ENCODE measurements at regions not wholly inside any gene's neighbourhood (a gene's known extent, or its start where the extent isn't known, plus 50 kb on each side); places are given as distances from the start of the nearest gene placed in this dataset.

DNA sequence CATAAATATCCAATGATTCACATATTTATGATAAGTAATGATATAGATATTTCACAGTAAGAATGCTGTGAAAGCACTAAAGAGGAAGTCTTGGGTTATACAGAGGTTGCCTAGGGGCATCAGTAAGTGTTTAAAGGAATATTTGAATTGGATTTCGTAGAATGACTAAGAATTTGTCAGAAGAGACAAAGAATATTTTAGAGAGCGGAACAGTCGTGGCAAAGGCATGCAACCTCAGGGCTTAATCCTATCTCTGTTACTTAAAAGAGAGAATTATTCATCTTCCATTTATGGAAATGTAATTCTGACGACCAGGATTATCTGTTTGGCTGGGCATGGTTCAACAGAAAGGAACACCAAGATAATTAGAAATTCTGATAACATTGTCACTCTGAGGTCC lies 171.9 kb upstream of the NR5A2 start:
- DNase-seq, result no peak

DNA sequence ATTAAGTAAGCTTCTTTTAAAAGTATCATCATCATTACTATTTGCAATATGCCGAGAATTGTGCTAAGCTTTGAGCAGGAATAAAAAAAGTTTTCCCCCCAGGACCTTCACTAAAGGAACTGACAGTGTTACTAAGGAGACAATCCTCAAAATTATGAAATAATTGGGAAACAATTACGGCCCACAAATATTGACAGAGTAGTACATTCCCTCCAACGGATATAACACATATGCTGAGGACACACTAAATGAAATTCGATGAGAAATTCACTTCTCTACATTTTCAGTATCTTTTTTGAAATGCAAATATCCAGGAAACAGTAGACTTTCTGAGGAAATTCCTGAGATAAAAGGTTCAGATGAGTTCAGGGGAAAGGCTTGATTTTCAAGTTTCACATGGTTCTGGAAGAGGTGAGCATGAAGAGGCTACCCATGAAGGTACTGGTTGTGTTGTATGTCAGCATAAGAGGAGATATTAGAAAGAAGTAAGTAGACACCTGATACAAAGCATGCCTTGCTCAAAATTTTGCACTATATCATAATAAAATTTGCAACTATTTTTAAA lies 171.2 kb upstream of the NR5A2 start:
- DNase-seq, result no peak

DNA sequence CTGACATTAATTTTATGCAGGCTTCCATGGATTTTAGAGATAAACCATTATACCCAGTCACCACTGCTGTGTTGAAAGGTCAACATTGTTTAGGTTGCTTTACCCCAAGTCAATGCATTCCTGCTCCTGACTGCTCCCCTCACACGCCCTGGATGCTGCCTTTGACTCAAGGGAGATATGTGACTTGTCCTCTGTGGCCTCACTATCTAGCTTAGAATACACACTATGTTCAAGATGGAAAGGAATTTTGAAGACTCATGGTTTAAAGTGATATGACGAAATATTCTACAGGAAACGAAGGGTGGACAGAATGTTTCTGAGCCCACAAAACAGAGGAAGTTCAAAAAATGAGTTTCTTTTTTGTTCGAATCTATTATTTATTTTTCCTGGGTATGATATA lies 170.4 kb upstream of the NR5A2 start:
- no peak for DNase-seq

DNA sequence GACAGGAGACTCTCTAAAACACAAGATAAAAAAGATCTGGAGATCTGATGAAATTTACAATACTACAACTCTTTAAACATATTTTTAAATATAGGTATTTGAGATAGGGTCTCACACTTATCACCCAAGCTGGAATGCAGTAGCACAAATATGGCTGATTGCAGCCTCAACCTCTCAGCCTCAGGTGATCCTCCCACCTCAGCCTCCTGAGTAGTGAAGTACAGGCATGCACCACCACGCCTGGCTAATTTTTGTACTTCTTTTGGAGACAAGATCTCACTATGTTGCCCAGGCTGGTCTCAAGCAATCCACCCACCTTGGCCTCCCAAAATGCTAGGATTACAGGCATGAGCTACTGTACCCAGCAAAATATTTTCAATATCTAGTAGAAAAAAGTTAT lies 170.0 kb upstream of the NR5A2 start:
- DNase-seq, result no peak

DNA sequence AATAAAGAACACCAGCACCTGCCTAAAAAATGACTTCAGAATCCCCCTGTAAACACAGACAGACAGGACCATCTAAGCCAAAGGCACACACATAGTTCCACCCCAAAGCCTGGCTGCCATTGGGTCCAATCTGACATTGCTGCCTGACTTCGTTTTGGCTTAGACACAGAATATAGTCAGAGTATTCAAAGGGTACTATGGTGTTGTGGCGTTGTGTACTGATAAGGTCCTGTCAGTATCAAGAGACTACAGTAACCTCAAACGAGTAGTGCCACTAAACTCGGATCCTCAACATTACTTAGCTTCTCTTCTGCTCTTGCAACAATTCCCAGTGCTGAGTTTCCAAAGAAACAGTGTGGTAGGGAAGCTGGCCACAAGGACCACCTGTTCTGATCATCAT lies 169.3 kb upstream of the NR5A2 start:
- DNase-seq, result no peak

DNA sequence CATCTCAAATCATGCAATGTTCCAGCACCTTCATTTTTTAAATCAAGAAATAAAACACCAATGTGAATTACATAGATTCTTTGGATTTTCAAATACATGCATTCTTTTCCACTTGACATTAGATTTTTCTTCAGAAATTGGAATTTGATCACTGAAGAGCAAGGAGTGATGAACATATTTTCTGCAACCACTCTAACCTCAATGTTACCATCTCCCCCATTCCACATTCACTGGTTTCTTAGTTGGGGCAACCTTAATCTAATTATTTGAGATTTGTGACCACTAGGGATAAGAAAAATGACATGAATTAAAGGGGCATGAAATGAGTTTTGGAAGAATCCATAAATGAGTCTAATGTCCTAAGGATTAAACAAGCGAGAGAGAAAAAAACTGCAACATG lies 168.7 kb upstream of the NR5A2 start:
- DNase-seq, result no peak

DNA sequence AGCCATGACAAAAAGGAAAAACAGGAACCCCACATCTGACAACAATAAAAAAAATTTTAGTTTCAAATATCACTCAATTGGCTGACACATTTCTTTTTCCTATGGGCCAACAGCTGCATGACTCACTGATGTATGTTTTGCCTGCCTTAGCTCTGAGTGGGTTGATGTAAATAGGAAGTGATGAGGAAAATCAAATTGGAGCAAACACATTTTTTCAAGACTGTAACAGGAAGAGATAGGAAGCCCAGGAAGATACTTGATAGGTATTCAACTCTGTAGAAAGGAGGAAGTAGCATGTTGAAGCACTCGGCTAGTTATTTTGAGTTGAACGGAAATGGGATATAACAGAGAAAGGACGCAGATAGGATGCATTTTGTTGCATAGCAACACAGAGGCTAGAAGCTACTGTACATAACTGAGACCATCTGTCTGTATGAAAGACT lies 168.0 kb upstream of the NR5A2 start:
- DNase-seq, result peak; percentile 11

DNA sequence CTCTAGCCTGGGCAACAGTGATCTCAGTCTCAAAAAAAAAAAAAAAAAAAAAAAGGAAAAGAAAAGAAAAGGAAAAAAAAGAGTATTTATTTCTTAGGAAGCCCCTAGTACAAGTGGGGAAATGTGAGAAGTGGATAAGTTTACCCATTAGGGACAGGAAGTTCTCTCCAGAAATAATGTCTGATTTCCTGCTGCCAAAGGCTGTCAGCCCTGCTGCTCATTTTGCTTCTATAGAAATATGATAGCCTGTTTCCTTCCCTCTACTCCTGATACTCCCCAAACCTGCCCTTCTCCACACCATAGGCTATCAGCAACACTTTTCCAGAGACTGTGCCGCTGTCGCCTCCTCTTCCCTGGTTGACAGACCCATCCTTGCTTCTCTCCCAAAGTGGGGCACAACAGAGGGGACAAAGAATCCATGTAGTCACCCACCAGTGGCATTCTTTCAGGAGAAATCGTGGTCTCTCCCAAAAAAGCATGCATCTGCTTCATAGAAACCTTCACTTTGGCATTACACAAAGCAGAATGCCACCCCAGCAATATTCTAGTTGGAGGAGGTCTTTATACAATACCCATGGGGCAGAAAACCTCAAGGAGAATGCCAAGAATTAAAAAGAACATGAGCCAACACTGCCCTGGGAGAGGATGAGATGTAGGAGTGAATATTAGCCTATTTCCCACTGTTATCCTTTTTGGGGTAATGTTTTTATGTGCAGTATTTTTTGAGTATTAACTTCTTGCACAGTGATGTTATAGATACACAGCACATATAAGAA lies 166.3 kb upstream of the NR5A2 start:
- no peak for DNase-seq

DNA sequence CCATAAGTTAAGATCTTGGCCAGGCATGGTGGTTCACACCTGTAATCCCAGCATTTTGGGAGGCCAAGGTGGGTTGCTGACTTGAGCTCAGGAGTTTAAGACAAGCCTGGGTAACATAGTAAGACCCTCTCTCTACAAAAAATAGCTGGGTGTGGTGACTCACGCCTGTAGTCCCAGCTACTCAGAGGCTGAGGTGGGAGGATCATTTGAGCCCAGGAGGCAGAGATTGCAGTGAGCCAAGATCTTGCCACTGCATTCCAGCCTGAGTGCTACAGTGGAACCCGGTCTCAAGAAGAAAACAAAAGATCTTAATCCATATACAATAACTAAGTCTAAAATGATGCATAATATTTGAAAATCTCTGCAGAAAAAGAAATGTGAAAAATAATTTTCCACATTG lies 165.5 kb upstream of the NR5A2 start:
- DNase-seq, result no peak

DNA sequence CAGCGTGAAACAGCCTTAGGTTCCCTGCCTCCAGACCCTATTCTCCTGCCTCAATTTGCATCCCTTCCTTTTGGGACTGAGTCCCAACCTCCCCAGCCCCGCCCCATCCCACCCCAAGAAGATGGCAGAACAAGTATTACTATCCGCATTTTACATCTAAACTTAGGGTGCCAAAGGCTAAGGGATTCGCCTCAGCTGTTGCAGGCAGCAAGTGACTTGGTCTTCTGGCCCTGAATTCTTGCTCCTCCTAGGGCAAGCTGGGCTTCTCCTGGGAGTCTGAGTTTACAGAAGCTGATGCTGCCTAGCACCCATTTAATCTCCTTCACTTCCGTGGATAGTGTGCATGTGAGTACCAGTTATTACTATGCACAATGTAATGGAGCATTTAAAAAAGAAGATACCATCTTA lies 161.3 kb upstream of the NR5A2 start:
- DNase-seq, result no peak

DNA sequence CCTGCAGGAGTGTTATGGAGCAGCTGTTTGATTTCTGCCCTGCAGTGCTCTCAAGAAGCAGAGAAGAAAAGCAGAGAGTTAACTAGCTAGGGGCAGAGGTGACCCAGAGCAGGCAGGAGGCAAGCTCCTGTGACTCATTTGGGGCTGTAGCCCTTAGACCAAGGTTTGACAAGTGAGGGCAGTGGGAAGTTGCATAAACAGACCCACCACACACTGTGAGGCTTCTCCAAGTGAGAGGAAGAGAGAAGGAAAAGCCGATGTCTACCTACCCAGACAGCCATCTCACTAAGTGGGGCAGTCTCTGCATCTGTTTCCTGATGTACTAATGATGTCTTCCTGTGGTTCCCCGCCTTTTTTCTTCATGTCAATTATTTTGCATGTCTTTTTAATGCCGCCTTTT lies 159.9 kb upstream of the NR5A2 start:
- no peak for DNase-seq

DNA sequence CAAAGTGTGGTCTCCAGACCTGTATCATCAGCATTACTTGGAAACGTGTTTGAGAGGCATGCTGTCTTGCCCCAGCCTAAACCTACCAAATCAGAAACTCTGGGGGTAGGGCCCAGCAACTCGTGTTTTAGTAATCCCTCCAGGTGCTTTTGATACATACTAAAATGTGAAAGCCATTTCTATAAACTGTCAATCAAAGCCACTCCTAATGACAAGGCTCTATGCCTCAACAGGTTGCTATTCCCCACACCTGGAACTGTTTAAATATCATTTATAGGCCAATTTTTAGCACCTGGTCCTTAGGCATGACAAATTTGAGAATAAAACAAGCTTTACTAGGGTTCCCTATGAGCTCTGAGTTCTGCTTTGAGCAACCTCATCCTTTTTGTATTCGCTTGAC lies 158.7 kb upstream of the NR5A2 start:
- DNase-seq, result no peak

DNA sequence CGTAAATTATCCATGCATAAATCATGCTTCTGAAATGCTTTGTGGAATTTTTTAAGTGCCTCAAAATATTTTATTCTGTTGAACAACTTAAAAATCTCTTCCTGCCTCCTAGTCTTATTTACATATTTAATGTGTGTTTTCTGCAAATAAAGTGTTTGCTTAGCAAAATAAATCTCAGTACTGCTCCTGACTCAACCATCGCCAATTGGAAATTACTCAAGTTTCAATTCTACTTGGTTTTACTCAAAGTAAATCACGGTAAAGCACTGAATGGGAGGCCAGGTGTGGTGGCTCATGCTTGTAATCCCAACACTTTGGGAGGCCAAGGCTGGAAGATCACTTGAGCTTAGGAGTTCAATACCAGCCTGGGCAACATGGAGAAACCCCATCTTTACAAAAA lies 152.2 kb upstream of the NR5A2 start:
- DNase-seq, result no peak

DNA sequence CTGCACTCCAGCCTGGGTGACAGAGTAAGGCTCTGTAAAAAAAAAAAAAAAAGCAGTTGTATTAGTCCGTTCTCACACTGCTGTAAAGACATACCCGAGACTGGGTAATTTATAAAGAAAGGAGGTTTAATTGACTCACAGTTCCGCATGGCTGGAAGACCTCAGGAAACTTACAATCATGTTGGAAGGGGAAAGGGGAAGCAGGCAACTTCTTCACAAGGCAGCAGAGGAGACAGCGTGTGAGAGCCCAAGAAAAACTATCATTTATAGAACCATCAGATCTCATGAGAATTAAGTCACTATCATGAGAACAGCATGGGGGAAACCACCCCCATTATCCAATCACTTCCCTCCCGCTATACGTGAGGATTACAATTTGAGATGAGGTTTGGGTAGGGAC lies 151.7 kb upstream of the NR5A2 start:
- DNase-seq, result no peak

DNA sequence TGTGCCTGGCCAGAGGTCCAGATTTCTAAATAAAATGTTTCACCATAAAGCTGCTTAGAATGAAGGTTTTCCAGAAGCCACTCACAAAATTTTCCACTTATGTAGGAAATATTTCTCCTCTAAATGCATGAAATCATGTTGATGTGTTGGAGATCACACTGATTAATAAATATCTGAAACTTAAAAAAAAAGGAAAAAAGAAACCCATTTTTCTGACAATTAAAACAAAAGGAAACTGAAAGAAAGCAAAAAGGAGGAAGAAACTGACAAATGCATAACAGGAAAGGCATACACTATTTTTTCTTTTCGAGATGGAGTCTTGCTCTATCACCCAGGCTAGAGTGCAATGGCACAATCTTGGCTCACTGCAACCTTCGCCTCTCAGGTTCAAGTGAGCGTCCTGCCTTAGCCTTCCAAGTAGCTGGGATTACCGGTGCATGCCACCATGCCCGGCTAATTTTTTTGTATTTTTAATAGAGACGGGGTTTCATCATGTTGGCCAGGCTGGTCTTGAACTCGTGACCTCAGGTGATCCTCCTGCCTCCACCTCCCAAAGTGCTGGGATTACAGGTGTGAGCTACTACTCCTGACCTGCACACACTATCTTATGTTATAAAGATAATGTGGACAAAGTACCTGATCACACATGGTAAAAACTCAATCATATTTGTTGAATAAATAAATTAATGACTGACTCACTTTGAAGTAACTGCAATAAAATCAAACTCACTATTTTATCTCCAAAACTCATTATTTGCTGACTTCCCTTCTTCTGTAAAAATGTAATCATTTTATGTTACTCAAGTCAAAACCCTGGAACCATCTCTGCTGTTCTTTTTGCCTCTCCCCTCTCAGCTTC lies 149.8 kb upstream of the NR5A2 start:
- no peak for DNase-seq

DNA sequence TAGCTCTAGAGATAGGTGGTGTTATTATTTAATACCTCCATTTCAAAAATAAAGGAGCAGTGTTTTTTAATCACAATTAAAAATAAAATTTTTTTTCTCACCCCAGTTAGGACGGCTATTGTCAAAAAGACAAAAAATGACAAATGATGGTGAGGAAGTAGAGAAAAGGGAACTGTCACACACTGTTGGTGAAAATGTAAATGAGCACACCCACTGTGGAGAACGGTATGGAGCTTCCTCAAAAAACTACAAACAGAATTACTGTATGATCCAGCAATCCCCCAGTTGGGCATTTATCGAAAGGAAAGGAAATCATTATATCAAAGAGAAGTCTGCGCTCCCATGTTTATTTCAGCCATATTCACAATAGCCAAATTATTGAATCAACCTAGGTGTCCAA lies 148.7 kb upstream of the NR5A2 start:
- no peak for DNase-seq

DNA sequence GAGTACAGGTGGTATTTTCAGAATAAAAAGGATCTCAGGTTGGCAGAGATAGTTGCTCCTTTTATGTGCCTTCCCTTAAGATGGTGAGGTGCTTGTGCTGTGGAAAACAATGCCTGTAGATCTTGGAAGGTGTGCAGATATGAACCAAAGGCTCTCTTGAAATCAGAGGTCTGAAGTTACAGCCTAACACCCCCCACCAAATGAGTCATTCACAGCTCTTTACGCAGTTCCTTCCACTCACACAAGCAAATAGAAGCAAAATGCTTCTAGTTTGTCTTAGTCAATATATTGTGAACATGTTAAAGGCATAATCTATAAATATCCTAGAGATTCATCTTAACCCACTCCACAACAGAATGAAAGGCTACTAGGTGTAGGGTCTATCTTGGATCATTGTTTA lies 128.9 kb upstream of the NR5A2 start:
- DNase-seq, result no peak

DNA sequence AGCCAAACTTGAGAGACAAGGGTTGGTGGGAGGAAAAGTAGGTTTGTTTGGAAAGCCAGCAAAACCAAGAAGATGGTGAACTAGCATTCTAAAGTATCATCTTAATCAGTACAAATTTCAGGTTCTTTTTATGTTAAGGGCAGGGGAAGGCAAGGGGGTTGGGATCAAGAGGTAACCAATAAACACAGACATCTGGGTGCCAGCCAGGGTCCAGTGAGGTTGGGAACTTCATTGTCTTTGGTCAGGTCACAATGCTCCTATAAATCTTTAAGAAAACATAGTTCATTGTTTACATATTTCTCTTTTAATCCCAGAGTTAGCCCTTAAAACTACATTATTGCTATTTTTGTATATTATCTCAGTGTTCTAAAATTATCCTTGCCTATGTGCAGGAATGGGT lies 126.2 kb upstream of the NR5A2 start:
- no peak for DNase-seq

DNA sequence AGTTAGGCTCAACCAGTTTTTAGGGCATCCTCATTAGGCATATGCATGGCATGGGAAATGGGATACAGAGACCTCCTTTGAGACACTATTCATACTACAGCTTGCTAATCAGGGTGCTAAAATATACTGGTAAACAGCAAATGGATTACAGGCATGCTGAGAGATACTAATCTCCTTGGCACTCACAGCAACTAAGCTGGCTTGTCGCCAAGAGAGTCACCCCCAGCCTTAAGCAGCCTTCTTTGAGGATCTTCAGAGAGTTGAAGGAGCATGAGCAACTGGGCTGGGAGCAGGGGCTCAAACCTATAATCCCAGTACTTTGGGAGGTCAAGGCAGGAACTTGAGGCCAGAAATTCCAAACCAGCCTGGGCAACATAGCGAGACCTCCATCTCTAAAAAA lies 120.1 kb upstream of the NR5A2 start:
- no peak for DNase-seq

DNA sequence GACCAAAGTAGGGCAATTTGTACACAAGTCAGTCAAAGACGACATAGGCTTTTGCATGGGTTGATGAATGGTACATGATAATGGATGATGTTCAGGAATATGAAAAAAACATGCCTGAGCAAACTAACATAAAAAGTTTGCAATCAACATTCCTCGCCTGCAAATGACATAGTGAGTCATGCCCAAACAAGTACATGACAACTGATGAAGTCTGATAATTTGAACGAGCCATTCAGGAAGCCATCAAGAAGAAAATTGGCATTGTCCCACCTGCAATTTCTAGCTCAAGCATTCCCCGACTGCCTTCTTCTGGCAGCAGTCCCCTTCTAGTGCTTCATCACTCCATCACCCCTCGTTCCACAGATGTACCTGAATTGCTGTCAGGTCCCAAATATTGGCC lies 118.4 kb upstream of the NR5A2 start:
- DNase-seq, result no peak

DNA sequence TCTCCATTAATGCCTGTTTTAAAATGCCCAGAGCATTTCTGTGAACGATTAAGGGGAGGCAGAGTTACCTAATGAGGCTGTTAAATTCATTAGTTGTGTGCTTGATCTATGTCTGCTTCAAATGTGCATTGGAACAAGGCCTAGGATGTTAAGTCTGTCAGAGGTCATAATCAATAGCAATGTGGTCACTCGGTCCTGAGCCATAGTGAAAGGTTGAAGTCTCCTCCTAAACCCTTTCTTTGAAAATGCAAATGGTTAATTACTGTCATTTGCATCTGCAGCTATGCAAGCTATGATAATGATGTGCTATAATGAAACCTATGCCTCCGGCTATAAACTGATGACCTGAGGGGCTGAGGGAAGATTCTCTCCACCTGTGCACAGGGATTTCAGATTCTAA lies 114.2 kb upstream of the NR5A2 start:
- no peak for DNase-seq

DNA sequence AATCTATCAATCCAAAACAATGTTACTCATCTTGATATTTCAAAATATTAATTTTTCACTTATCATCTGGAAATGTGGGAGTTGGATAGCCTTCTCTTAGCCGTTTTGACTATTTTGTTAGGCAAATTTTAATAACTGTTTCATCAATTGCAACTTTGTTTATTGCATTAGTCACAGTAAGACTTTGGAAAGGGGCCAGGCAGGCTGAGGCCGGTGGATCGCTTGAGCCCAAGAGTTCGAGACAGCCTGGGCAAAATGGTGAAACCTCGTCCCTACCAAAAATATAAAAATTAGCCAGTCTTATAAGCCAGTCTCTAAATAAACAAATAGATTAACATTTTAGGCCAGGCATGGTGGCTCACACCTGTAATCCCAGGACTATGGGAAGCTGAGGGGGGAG lies 113.0 kb upstream of the NR5A2 start:
- DNase-seq, result no peak

DNA sequence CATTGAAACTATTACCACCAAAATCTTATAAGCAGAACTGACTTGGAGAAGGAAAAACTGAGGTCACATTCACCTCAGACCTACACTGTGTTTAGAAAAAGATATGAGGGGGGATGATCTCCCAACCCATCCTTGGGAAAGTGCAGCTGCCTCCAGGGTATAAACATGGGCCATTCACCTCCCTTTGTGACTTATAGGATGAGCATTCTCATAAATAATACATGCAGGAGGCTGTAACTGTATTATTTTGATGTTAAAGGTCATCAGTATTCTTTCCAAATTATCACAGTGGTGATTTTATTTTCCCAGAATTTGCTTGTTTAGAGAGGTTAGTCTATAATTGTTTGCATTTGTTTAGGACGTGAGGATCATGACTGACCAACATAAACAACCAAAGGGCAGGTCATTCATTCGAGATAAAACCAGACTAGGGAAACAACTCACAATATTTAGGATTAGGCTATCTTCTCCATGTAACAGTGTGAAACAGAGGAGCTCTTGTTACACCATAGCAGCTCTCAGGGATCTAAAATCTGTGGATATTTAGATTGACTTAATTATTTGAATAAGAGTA lies 109.2 kb upstream of the NR5A2 start:
- DNase-seq, result no peak
